ENCODE measurements at regions not wholly inside any gene's neighbourhood (a gene's known extent, or its start where the extent isn't known, plus 50 kb on each side); places are given as distances from the start of the nearest gene placed in this dataset.

DNA sequence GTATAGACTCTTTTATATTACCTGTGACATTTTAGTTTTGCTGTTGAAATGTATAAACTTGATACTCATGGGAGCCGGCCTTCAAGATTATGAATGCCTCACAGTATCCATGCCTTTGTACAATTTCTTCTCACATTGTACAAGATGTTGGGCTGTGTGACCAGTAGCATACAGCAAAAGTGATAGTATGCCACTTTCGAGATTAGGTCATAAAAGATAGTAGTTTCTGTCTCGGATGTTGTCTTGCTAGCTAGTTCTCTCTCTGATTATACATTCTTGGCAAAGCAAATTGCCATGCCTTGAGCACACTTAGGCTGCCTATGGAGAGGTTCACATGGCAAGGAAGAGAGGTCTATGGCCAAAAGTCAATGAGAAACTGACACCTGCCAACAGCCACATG, 1309.8 kb upstream of the CDH8 start:
- Histone ChIP-seq H3K9me3 (no peaks in the 10 kb centered on the region), H3K4me3 (no peak overlapping the region), H3K36me3 (no peaks in the 10 kb centered on the region), H3K27me3 (replicated peaks; ENCODE audit: insufficient read depth) (no peaks in the 10 kb centered on the region), H3K4me1 (ENCODE audit: control insufficient read depth in 1 of 2, low read depth in 2 of 2) (no peaks in the 10 kb centered on the region), H3K27ac (no peak overlapping the region)
- TF ChIP-seq, protein P1, sequence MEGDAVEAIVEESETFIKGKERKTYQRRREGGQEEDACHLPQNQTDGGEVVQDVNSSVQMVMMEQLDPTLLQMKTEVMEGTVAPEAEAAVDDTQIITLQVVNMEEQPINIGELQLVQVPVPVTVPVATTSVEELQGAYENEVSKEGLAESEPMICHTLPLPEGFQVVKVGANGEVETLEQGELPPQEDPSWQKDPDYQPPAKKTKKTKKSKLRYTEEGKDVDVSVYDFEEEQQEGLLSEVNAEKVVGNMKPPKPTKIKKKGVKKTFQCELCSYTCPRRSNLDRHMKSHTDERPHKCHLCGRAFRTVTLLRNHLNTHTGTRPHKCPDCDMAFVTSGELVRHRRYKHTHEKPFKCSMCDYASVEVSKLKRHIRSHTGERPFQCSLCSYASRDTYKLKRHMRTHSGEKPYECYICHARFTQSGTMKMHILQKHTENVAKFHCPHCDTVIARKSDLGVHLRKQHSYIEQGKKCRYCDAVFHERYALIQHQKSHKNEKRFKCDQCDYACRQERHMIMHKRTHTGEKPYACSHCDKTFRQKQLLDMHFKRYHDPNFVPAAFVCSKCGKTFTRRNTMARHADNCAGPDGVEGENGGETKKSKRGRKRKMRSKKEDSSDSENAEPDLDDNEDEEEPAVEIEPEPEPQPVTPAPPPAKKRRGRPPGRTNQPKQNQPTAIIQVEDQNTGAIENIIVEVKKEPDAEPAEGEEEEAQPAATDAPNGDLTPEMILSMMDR (IDR thresholded peaks at IDR 0.05) = no peak
- ATAC-seq (ENCODE audit: insufficient number of reproducible peaks, low FRiP score, low read depth) = no peak
- no peak for DNase-seq (ENCODE audit: low spot score)

DNA sequence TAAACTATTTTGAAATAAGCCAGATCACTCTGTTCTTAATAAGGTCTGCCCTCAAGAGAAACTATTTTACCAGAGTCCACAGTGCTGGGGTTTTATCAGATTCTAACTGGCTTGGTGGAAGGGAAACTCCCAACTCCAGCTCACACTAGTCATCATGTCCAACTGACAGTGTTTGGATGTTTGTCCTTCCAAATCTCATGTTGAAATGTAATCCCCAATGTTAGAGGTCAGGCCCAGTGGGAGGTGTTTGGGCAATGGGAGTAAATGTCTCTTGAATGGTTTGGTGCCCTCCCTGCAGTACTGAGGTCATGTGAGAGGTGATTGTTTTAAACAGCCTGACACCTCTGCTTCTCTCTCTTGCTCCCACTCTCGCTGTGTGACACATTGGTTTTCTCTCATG, 1301.0 kb upstream of the CDH8 start:
- ATAC-seq (ENCODE audit: insufficient number of reproducible peaks, low FRiP score, low read depth) (no peak), DNase-seq (ENCODE audit: low spot score) (no peak)
- H3K4me1 ChIP-seq (ENCODE audit: control insufficient read depth in 1 of 2, low read depth in 2 of 2) = no peaks in the 10 kb centered on the region
- TF ChIP-seq, protein P1 (IDR thresholded peaks at IDR 0.05) = no peak
- H3K4me3 ChIP-seq = no peak overlapping the region
- no peaks in the 10 kb centered on the region for H3K36me3 ChIP-seq
- H3K9me3 ChIP-seq = no peaks in the 10 kb centered on the region
- H3K27ac ChIP-seq = no peak overlapping the region
- no peaks in the 10 kb centered on the region for H3K27me3 ChIP-seq (replicated peaks; ENCODE audit: insufficient read depth)

DNA sequence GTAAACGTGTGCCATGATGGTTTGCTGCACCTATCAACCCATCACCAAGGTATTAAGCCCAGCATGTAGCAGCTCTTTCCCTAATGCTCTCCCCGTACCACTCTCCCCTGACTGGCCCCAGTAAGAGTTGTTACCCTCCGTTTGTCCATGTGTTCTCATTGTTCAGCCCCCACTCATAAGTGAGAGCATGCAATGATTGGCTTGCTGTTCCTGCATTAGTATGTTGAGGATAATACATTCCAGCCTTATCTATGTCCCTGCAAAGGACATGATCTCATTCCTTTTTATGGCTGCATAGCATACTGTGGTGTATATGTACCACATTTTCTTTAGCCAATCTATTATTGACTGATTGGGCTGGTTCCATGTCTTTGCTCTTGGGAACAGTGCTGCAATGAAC, 1294.9 kb upstream of the CDH8 start:
- H3K27ac ChIP-seq = no peak overlapping the region
- no peak for DNase-seq (ENCODE audit: low spot score)
- no peaks in the 10 kb centered on the region for H3K9me3 ChIP-seq
- H3K4me3 ChIP-seq = no peak overlapping the region
- H3K36me3 ChIP-seq = no peaks in the 10 kb centered on the region
- ATAC-seq (ENCODE audit: insufficient number of reproducible peaks, low FRiP score, low read depth) = no peak
- H3K4me1 ChIP-seq (ENCODE audit: control insufficient read depth in 1 of 2, low read depth in 2 of 2) = no peaks in the 10 kb centered on the region
- H3K27me3 ChIP-seq (replicated peaks; ENCODE audit: insufficient read depth) = no peaks in the 10 kb centered on the region
- TF ChIP-seq, protein P1 (IDR thresholded peaks at IDR 0.05) = no peak

DNA sequence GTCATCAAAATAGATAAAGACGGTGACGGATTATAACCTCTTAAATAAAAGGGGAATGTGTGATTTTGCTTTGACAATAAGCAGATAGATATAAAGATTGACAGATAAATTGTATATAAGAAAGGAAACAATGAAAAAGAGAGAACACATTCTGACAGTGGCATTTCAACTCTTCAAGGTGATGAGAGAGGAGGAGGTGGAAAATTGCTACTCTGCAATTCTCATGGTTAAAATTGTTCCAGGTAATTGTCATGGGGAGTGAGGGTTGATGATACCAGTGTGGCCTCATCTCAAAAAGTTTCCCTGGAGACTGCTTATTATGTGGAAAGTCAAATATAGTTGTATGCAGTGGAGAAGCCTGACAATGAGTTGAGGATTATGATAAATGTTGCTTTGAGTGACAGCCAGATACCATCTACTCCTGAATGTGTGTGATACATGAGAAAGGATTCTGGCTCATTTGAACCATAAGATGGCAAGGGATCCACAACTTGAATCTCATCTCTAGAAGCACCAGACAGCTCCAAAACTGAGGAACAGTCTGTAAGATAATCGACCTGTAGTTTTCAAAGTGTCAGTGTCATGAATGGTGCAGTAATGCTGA, 1290.6 kb upstream of the CDH8 start:
- TF ChIP-seq, protein P1 (IDR thresholded peaks at IDR 0.05) = no peak

DNA sequence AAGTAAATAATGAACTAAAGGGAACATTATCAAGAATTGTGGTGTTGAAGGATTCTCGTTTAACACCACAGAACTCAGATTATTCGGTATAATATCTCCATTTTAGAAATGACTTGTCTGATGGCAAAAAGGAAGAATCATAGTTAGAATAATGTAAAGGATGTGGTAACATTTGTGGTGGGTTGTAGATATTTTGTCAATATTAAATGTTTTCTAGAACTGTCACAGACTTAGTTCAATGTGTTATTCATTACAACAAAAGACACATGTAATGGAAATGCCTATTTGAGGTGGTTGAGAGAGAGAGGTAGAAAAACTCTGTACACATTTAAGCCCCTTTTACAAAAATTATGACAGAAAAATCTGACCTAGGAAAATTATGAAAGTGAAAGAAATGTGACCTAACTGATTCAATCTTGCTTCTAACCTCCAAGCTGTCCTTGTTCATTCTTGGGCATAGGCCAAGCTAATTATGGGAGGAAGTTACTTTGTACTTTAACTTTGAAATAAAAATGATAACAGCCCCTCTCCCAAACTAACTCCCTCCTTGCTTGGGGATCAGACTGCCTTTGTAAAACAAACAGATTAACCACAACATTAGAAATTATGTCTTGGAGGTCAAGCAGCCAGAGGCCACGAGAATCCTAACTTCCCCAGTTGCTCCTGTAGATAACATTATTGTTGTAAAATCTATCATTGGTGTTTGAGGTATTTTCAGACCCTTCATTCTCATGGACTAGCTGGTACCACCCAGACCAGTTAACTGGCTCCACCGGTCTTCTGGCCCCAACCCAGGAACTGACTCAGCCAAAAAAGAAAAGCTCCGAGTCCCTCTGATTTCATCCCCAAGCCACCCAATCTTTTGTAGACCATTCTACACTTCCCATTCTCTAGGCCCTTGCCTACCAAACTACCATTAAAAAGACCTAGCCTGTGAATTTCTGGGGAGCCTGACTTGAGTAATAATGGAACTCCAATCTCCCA, 1287.8 kb upstream of the CDH8 start:
- no peaks in the 10 kb centered on the region for H3K36me3 ChIP-seq
- H3K9me3 ChIP-seq = no peaks in the 10 kb centered on the region
- H3K27ac ChIP-seq = no peak overlapping the region
- H3K27me3 ChIP-seq (replicated peaks; ENCODE audit: insufficient read depth) = no peaks in the 10 kb centered on the region
- no peak overlapping the region for H3K4me3 ChIP-seq
- H3K4me1 ChIP-seq (ENCODE audit: control insufficient read depth in 1 of 2, low read depth in 2 of 2) = no peaks in the 10 kb centered on the region
- TF ChIP-seq, protein P1 (IDR thresholded peaks at IDR 0.05) = no peak
- DNase-seq (ENCODE audit: low spot score) (no peak), ATAC-seq (ENCODE audit: insufficient number of reproducible peaks, low FRiP score, low read depth) (no peak)

More for the DNA sequence above, 1290.6 kb upstream of the CDH8 start:
- ATAC-seq (ENCODE audit: insufficient number of reproducible peaks, low FRiP score, low read depth) (no peak), DNase-seq (ENCODE audit: low spot score) (no peak)
- Histone ChIP-seq H3K4me3 (no peak overlapping the region), H3K27me3 (replicated peaks; ENCODE audit: insufficient read depth) (no peaks in the 10 kb centered on the region), H3K36me3 (no peaks in the 10 kb centered on the region), H3K27ac (no peak overlapping the region), H3K4me1 (ENCODE audit: control insufficient read depth in 1 of 2, low read depth in 2 of 2) (no peaks in the 10 kb centered on the region), H3K9me3 (no peaks in the 10 kb centered on the region)
